NB4 (cell line): ENCODE measurements at regions not wholly inside any gene's neighbourhood (a gene's known extent, or its start where the extent isn't known, plus 50 kb on each side); places are given as distances from the start of the nearest gene placed in this dataset.

Source experiments
- DNase-seq: peaks from one replicate; pipeline ENCODE4 v3.0.0; 2010; ENCODE audit warnings: low read depth
- H3K4me3 ChIP-seq: one replicate; pipeline ENCODE4 v1.5.1; 2011; ENCODE audit warnings: mild to moderate bottlenecking, low read depth, low read length, moderate library complexity
- MAX ChIP-seq: IDR thresholded peaks from 2 replicates; pipeline ENCODE4 v1.6.1; 2011; ENCODE audit warnings: low read depth, low read length
- MYC ChIP-seq: IDR thresholded peaks from 2 replicates; pipeline ENCODE4 v1.6.1; 2011; ENCODE audit warnings: low read depth, low read length
- POLR2A ChIP-seq: IDR thresholded peaks from 2 replicates; pipeline ENCODE4 v1.6.1; 2011; ENCODE audit warnings: mild to moderate bottlenecking; ENCODE audit not compliant: insufficient read length; ENCODE audit errors: extremely low read depth
- TF ChIP-seq, protein P1 (sequence below): IDR thresholded peaks from one replicate; pipeline ENCODE4 v1.5.1; 2012; ENCODE audit warnings: low read depth, low read length

DNA sequence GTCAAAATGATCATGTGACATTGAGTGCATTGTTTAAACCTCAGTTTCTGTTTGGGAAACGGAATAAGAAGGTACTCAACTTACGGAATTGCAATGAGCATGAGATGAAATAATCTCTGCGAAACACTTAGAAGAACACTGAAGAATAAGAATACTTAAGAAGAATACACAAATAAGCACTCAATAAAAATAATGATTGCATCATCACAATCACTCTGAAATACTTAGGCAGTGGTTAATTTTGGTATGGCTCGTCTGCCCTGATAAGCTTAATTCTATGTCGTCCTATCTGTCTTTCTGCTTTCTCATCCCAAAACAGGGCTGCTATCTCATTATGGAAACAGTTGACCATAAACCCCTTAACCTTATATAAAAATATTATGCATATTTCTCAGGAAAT lies 823.6 kb downstream of the DIAPH3 start:
- TF ChIP-seq POLR2A = no peak
- TF ChIP-seq, protein P1, sequence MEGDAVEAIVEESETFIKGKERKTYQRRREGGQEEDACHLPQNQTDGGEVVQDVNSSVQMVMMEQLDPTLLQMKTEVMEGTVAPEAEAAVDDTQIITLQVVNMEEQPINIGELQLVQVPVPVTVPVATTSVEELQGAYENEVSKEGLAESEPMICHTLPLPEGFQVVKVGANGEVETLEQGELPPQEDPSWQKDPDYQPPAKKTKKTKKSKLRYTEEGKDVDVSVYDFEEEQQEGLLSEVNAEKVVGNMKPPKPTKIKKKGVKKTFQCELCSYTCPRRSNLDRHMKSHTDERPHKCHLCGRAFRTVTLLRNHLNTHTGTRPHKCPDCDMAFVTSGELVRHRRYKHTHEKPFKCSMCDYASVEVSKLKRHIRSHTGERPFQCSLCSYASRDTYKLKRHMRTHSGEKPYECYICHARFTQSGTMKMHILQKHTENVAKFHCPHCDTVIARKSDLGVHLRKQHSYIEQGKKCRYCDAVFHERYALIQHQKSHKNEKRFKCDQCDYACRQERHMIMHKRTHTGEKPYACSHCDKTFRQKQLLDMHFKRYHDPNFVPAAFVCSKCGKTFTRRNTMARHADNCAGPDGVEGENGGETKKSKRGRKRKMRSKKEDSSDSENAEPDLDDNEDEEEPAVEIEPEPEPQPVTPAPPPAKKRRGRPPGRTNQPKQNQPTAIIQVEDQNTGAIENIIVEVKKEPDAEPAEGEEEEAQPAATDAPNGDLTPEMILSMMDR = no peak
- H3K4me3 ChIP-seq = no peak overlapping the region
- no peak for DNase-seq

GRCh38 chr13:59340581-59340980 lies 823.1 kb downstream of the DIAPH3 start:
- TF ChIP-seq MAX (no peak), POLR2A (no peak), MYC (no peak)
- TF ChIP-seq, protein P1 = no peak
- H3K4me3 ChIP-seq = no peak overlapping the region
- no peak for DNase-seq

DNA sequence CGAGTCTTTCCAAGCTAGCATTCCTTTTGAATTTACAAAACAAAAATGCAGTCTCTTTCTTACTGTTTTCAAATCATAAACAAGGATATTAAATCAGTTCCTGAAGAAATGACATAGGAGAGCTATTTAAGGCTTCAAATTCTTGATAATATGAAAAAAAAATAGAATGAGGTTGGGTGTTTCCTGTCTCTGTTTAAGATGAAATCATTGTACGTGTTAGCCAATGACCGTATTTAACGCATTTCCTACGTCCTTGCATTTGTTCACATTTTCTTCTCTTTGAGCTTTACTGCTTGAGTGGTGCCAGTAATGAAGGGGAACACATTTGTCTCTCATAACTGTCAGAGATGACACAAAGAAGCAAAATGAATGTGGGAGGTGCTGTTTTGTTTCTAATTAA lies 821.3 kb downstream of the DIAPH3 start:
- TF ChIP-seq MAX = no peak
- no peak for TF ChIP-seq POLR2A
- TF ChIP-seq, protein P1 = no peak
- no peak for TF ChIP-seq MYC

DNA sequence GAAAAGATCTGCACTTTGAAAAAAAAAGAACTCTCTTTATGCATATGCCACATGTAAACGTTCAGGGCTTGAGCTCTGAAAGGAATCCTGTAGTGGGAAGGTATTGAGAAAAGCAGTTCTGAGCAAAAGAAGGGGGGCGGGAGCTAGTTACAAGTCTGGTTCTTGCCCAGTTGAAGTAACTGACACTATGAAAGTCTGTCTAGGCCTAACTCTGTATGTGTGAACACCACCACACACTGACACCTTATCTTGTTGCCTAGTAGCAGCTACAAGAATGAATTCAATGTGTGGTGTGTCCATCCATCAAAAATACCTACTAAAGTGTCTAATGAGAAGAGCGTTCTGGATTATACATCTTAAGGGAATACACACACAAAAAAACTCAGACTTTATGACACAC lies 820.6 kb downstream of the DIAPH3 start:
- no peak for DNase-seq
- no peak overlapping the region for H3K4me3 ChIP-seq
- no peak for TF ChIP-seq POLR2A
- TF ChIP-seq, protein P1 = no peak
- TF ChIP-seq MAX = no peak

More for the DNA sequence above, 821.3 kb downstream of the DIAPH3 start:
- H3K4me3 ChIP-seq = no peak overlapping the region
- no peak for DNase-seq

DNA sequence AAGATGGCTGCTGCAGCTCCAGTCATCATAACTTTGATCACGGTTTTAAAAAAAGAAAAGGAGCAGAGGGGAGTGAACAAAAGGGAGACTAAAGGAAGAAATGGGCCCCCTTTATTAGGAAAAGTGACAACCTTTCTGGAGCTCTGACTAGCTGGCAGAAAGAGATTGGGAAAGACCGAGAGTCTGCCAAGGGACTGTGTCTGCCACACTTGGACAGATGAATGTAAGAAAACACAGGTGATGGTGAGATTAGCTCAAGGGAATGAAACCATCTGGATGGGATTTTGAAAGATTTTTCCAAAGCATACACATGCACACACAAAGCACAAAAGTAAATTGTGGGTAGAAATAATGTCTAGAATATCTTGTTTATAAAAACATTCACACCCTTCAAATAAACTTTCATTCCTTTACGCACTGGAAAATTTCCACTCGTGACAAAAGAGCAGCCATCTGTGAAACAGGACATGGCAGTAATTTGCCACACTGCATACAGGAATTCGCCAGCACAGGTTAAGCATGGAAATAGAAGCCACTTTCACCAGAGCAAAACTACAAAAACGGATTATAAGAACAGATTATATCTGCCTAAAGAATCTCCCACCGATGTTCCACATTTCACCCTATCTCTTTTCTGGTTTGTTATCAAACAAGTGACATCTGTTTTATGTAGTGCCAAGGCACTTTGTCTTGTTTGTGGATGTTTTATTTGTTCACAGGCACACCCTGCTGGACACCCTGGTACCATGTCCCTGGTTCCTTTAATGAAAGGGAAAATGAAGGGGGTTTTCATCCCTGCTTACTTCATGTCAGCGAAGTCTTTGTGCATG lies 819.5 kb downstream of the DIAPH3 start:
- DNase-seq = no peak
- TF ChIP-seq, protein P1 = no peak
- no peak for TF ChIP-seq POLR2A
- TF ChIP-seq MAX = no peak

More for the DNA sequence above, 819.5 kb downstream of the DIAPH3 start:
- H3K4me3 ChIP-seq = no peak overlapping the region
